ENCODE measurements at regions not wholly inside any gene's neighbourhood (a gene's known extent, or its start where the extent isn't known, plus 50 kb on each side); places are given as distances from the start of the nearest gene placed in this dataset.

- ChIA-PET CTCF (ENCODE audit: low intra/inter-chr PET ratio, low total read pairs) (no interaction called here), POLR2A (no interaction called here)
- no peaks in the 10 kb centered on the region for H3K79me2 ChIP-seq (ENCODE audit: insufficient read depth, low read length)
- intact Hi-C loops (cut with micrococcal nuclease; ENCODE audit: unreplicated experiment) (no loop called here), in situ Hi-C loops (cut with HindIII; ENCODE audit: extremely low pct_ligation_motif_present, low pct_unique_long_range_greater_than_20kb) (loop anchor here (25.0 kb wide), 1 partner anchor 601 kb away; no protein-coding TSS in a partner anchor)
- 30% methylated on average over 5 of the region's 6 CpGs for WGBS (ENCODE audit: low lambda C conversion rate)
- no peak overlapping the region for H3K27ac ChIP-seq (ENCODE audit: extremely low read length, insufficient read depth, low read length)
- no TSS peak for BruUV-seq (replicated peaks)
- no peaks in the 10 kb centered on the region for H3K4me1 ChIP-seq (ENCODE audit: insufficient read depth, low read length)
- TF ChIP-seq ZNF670 (CRISPR knock-in tag; IDR thresholded peaks at IDR 0.05; ENCODE audit: borderline replicate concordance) (no peak), NR2F2 (IDR thresholded peaks at IDR 0.05; ENCODE audit: borderline replicate concordance, low read depth) (no peak), ZNF615 (CRISPR knock-in tag; IDR thresholded peaks at IDR 0.05; ENCODE audit: borderline replicate concordance) (no peak), FOXP4 (CRISPR knock-in tag; IDR thresholded peaks at IDR 0.05) (no peak), HDAC2 (CRISPR knock-in tag; IDR thresholded peaks at IDR 0.05) (no peak), ZFP41 (CRISPR knock-in tag; IDR thresholded peaks at IDR 0.05; ENCODE audit: borderline replicate concordance) (no peak), ZNF180 (CRISPR knock-in tag; IDR thresholded peaks at IDR 0.05; ENCODE audit: borderline replicate concordance, low read depth) (no peak), GPN1 (CRISPR knock-in tag; IDR thresholded peaks at IDR 0.05; ENCODE audit: borderline replicate concordance) (no peak), SCMH1 (CRISPR knock-in tag; IDR thresholded peaks at IDR 0.05; ENCODE audit: borderline replicate concordance) (no peak), ZNF446 (CRISPR knock-in tag; IDR thresholded peaks at IDR 0.05) (no peak), SNAPC4 (CRISPR knock-in tag; IDR thresholded peaks at IDR 0.05) (no peak), WIZ (CRISPR knock-in tag; IDR thresholded peaks at IDR 0.05) (no peak), SKI (IDR thresholded peaks at IDR 0.05; ENCODE audit: partially characterized antibody) (no peak)
- no peaks in the 10 kb centered on the region for H3K36me3 ChIP-seq (replicated peaks in 1 of 2; ENCODE audit: control insufficient read depth in 1 of 2, insufficient read depth in 2 of 2, low read length in 2 of 2)
- no peak overlapping the region for H3K4me2 ChIP-seq (ENCODE audit: low read depth, low read length)
- H4K20me1 ChIP-seq (ENCODE audit: insufficient read depth, low read length) = no peaks in the 10 kb centered on the region
- FAIRE-seq = no peak
- peaks cover 0 to 28% of the 10 kb centered on the region in 2 experiments; a peak in 2 of 5 replicates for H3K27me3 ChIP-seq (ENCODE audit: control insufficient read depth in 1 of 2, insufficient read depth in 2 of 2, low read length in 2 of 2)
- ATAC-seq = no peak
- no peak overlapping the region for H3K9ac ChIP-seq (ENCODE audit: insufficient read depth, low read depth, low read length)
- no peak overlapping the region for H2AFZ ChIP-seq (ENCODE audit: low read length)
- H3K9me3 ChIP-seq (ENCODE audit: low read length) = no peaks in the 10 kb centered on the region
- no peak for DNase-seq (ENCODE audit: low spot score)
- H3K4me3 ChIP-seq (replicated peaks in 1 of 3; ENCODE audit: insufficient read depth in 1 of 3, low read depth in 2 of 3, low read length in 3 of 3) = no peak overlapping the region
Observed at GRCh38 chr10:128863411-128863810, 603.6 kb upstream of the MGMT start.

Measured in HepG2 (cell line).